Panc1 (cell line): ENCODE measurements at regions not wholly inside any gene's neighbourhood (a gene's known extent, or its start where the extent isn't known, plus 50 kb on each side); places are given as distances from the start of the nearest gene placed in this dataset.

Experiments
- ATAC-seq: fragments of 200-7000 bp; cut with Tn5 transposase; 2 replicates; pipeline ENCODE4 v1.9.1; 2020; ENCODE audit warnings: mild to moderate bottlenecking, moderate library complexity
- BruUV-seq: library from RNA; stranded (reverse); fragments of 400-500 nt; replicated peaks from 2 replicates; lab custom pipeline; 2021; lab: Mats Ljungman, UMichigan
- CTCF ChIA-PET: fragments of 300-600 bp; sonication (Branson Sonifier 250); formaldehyde crosslinking; loops from one replicate; lab custom pipeline; 2022; ENCODE audit warnings: antibody characterized with exemption; lab: Charles Lee
- POLR2A ChIA-PET: fragments of 300-600 bp; sonication (Branson Sonifier 250); formaldehyde crosslinking; loops from one replicate; lab custom pipeline; 2022; ENCODE audit warnings: antibody characterized with exemption; lab: Charles Lee
- DNase-seq: peaks from one replicate; pipeline ENCODE4 v3.0.0-alpha.2; 2010; ENCODE audit warnings: low read depth, low spot score
- H3K27ac ChIP-seq: 2 replicates; pipeline ENCODE4 v1.5.1; 2011; ENCODE audit warnings: mild to moderate bottlenecking, low read length, inconsistent platforms
- H3K27me3 ChIP-seq: fragments of 200-500 bp; sonication (Bioruptor generic); 2 replicates; pipeline ENCODE4 v1.6.0; 2014; ENCODE audit warnings: low read length, inconsistent platforms; ENCODE audit not compliant: control insufficient read depth, insufficient read depth
- H3K36me3 ChIP-seq: fragments of 200-500 bp; sonication (Bioruptor generic); 2 replicates; pipeline ENCODE4 v1.5.1; 2014; ENCODE audit warnings: inconsistent platforms, mild to moderate bottlenecking, low read length, moderate library complexity; ENCODE audit not compliant: control insufficient read depth, insufficient read depth
- H3K4me1 ChIP-seq: 2 replicates; pipeline ENCODE4 v1.5.1; 2011; ENCODE audit warnings: inconsistent platforms, mild to moderate bottlenecking, low read length, moderate library complexity; ENCODE audit not compliant: control insufficient read depth, insufficient read depth
- H3K4me3 ChIP-seq, 2 experiments: 2 replicates each; pipeline ENCODE4 v1.5.1; 2011 to 2012; ENCODE audit warnings: low read depth in 2 of 2, low read length in 2 of 2, mild to moderate bottlenecking in 2 of 2, inconsistent platforms in 1 of 2, moderate library complexity in 1 of 2
- H3K9me3 ChIP-seq: fragments of 200-500 bp; sonication (Bioruptor generic); 2 replicates; pipeline ENCODE4 v1.5.1; 2014; ENCODE audit warnings: low read depth, mild to moderate bottlenecking, inconsistent platforms, low read length, moderate library complexity; ENCODE audit not compliant: control insufficient read depth, insufficient read depth
- CTCF ChIP-seq: fragments of 450-650 bp; IDR thresholded peaks from 2 replicates; pipeline ENCODE4 v1.5.1; 2017; ENCODE audit warnings: mild to moderate bottlenecking
- POLR2AphosphoS5 ChIP-seq: IDR thresholded peaks from 2 replicates; pipeline ENCODE4 v1.6.1; 2012; ENCODE audit warnings: mild to moderate bottlenecking, low read depth, low read length, moderate library complexity
- REST ChIP-seq, 2 experiments: IDR thresholded peaks; 2 replicates each; pipeline ENCODE4 v1.6.1; 2011 to 2012; ENCODE audit warnings: low read depth in 2 of 2, control low read depth in 1 of 2, low read length in 1 of 2, mild to moderate bottlenecking in 1 of 2, moderate library complexity in 1 of 2; ENCODE audit not compliant: insufficient read depth in 1 of 2
- SIN3A ChIP-seq: IDR thresholded peaks from 2 replicates; pipeline ENCODE4 v1.6.1; 2012; ENCODE audit warnings: low read depth, mild to moderate bottlenecking, low read length, moderate library complexity, borderline replicate concordance; ENCODE audit not compliant: insufficient read depth
- TCF7L2 ChIP-seq: IDR thresholded peaks from 2 replicates; pipeline ENCODE4 v1.6.1; 2011; ENCODE audit warnings: mild to moderate bottlenecking, low read depth, low read length, inconsistent platforms
- in situ Hi-C: cut with HindIII; loops from 2 replicates; pipeline ENCODE4 v1.10.0; 2016; ENCODE audit warnings: low sequenced_read_pairs, low pct_unique_long_range_greater_than_20kb
- intact Hi-C: fragments of 100-400 bp; cut with micrococcal nuclease; formaldehyde crosslinking; loops from one replicate; pipeline ENCODE4 v1.10.0; 2022; ENCODE audit not compliant: unreplicated experiment

- TF ChIP-seq TCF7L2, result no peak
- TF ChIP-seq SIN3A, result no peak
- TF ChIP-seq POLR2AphosphoS5, result no peak
- no peak for TF ChIP-seq REST (IDR thresholded peaks at IDR 0.05; ENCODE audit: insufficient read depth in 1 of 2, low read depth in 2 of 2, low read length in 1 of 2)
- no peak for TF ChIP-seq CTCF
- in situ Hi-C loops, result no loop called here
- BruUV-seq, result no TSS peak
- intact Hi-C loops, result loop anchor here (10.0 kb wide), 1 partner anchor 113 kb away; no protein-coding TSS in a partner anchor
- DNase-seq (no peak), ATAC-seq (peak; percentile 40; the same call in 1 of the 2 replicates)
- CTCF ChIA-PET, result interaction anchor here (0.9 kb wide), 1 partner anchor 87 kb away, joined by 3 read pairs; no protein-coding TSS in a partner anchor
- Histone ChIP-seq H3K4me3 (no peak overlapping the region), H3K27ac (no peak overlapping the region), H3K36me3 (no peaks in the 10 kb centered on the region), H3K9me3 (no peaks in the 10 kb centered on the region), H3K27me3 (no peaks in the 10 kb centered on the region), H3K4me1 (peaks cover 9% of the 10 kb centered on the region)
- POLR2A ChIA-PET, result no interaction called here
These were observed 62.5 kb downstream of the SMIM38 start for GRCh38 chr11:69218271-69218682.

- H3K36me3 ChIP-seq, result no peaks in the 10 kb centered on the region
- intact Hi-C loops, result loop anchor here (10.0 kb wide), 1 partner anchor 114 kb away; no protein-coding TSS in a partner anchor
- H3K9me3 ChIP-seq, result no peaks in the 10 kb centered on the region
- DNase-seq, result no peak
- no peaks in the 10 kb centered on the region for H3K27me3 ChIP-seq
- no TSS peak for BruUV-seq
- no peak for TF ChIP-seq REST (IDR thresholded peaks at IDR 0.05; ENCODE audit: insufficient read depth in 1 of 2, low read depth in 2 of 2, low read length in 1 of 2)
- TF ChIP-seq CTCF, result no peak
- no peak for TF ChIP-seq POLR2AphosphoS5
- TF ChIP-seq SIN3A, result no peak
- TF ChIP-seq TCF7L2, result no peak
- H3K4me1 ChIP-seq, result peaks cover 9% of the 10 kb centered on the region
- in situ Hi-C loops, result no loop called here
- POLR2A ChIA-PET, result no interaction called here
- CTCF ChIA-PET, result interaction anchor here (0.9 kb wide), 1 partner anchor 88 kb away, joined by 3 read pairs; no protein-coding TSS in a partner anchor
- no peak overlapping the region for H3K4me3 ChIP-seq
- ATAC-seq, result peak; percentile 26; the same call in 1 of the 2 replicates
- H3K27ac ChIP-seq, result no peak overlapping the region
These were observed 63.4 kb downstream of the SMIM38 start for GRCh38 chr11:69218946-69219720.
